HUDEP-2 (cell line): ENCODE measurements at regions not wholly inside any gene's neighbourhood (a gene's known extent, or its start where the extent isn't known, plus 50 kb on each side); places are given as distances from the start of the nearest gene placed in this dataset.

ENCODE experiments used
- DNase-seq, 76 experiments: peaks; one replicate each; lab custom pipeline; 2025; ENCODE audit not compliant: unreplicated experiment in 76 of 76; lab: John Stamatoyannopoulos, UW

DNA sequence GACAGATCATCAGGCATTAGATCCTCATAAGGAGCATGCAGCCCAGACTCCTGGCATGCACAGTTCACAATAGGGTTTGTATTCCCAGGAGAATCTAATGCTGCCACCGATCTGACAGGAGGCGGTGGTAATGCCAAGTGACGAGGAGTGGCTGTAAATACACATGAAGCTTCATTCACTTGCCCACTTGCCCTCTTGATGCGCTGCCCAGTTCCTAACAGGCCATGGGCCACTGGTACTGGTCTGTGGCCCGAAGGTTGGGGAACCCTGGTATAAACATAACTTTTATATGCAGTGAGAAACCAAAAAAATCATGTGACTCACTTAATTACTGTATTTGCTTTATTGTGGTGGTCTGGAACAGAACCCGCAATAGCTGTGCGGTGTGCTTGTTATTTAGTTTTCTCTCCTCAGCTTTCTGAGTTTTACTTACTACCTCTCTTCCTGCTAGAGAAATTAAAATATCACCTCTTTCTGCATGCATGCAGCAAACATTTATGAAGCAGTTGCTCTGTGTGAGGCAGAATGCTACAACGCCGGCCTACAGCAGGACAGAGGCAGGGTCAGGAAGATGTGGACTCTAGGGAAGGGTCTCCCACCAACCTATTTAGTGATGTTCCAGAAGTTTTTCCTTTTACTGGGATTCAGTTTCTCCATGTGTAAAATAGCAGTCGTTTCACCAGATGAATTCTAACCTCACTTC is 151.3 kb downstream of the MAF start:
- DNase-seq = no peak

DNA sequence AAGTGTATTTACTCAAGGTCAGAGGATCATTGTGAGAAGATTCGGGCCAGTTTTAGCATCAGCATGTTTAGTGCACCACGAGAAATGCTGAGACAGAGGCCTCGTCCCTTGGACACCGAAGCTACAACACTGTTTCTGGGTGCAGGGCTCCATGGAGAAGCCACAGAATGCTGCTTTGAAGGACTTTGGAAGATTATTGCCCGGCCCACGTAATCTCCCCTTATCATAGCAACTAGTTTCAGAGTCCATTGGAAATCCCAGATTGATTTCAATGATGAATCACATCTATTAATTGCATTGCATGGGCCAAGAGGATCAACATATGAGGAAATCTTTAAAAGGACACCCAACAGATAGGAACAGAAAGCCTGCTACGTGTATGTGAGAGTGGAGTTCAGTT is 156.0 kb downstream of the MAF start:
- DNase-seq = no peak

DNA sequence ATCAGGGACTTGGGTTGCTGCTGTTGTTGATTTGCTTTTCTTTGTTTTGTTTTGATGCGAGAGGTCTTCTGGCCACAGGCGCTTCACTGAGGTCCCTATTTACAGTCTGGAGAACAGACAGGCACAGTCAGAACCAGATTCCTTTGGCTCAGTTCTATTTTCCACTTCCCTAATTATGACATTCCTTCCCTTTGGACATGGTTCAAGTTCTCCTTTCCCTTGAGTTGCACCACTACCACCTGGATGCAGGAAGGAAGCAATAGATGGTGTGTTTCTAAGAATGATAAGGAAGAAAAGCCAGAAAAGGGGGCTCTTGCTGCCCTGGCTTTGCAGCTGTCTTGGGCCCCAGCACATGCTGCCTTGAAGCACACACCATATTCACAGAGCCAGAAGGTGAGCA is 160.6 kb downstream of the MAF start:
- no peak for DNase-seq

DNA sequence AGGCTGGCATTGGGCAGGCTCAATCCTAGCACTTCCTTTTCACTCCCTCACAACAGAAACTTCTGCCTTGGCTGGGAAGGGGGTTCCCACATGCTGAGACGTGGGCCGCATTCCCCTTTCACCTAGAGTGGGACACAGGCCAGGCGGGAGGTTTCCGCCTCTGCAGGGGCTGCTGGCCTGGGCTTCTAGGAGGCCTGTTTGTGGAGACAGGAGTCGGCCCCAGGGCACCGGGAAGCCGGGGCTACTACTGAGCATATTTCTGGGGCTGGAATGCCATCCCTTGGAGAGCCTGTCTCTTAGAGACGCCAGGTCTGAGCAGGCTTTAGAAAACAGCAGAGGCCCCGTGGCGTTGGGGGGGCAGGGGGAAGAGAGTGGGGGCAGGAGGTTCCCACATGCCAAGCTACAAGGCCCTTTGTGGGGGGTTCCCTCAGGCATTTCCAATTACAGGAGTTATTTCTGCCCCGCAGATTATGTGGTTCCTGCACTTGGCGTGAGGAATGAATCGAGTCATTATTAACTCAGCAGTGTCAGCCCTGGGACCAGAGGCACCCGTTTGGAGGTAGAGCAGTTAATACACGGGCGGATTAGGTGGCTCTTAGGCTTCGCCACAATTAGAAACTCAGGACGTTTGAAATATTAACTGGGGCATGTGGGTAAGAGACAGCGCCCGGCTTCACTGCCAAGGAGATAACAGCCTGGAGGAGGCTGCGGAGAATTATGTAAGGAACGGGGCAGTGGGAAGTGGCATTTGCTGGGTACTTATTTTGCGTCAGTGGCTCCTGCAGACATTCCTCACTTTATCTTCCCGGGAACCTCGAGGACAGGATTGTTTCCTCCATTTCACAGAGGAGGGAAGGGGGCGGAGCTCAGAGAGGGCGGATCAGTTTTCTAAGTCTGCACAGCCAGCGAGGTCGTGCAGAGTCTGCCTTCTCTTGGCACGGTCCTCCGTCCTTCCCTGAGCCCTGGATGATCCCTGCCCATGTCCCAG is 162.5 kb downstream of the MAF start:
- DNase-seq = no peak

DNA sequence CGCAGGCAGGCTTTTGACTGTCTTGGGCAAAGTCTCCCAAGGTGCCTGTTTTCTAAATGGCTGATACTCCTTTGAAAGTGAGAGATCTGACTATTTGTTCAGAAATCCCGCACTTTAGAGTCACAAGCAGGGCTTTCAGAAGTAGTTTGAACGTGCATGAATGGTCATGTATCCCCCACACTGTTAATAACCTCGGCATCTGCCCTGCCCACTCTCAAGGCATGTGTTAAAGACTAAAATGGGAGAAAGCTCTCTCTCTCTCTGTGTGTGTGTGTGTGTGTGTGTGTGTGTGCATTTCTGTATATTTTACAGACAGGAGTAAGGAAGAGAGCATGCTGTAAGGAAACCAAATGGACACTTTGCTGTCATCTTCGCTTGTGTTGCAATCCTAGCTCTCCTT is 163.7 kb downstream of the MAF start:
- no peak for DNase-seq

DNA sequence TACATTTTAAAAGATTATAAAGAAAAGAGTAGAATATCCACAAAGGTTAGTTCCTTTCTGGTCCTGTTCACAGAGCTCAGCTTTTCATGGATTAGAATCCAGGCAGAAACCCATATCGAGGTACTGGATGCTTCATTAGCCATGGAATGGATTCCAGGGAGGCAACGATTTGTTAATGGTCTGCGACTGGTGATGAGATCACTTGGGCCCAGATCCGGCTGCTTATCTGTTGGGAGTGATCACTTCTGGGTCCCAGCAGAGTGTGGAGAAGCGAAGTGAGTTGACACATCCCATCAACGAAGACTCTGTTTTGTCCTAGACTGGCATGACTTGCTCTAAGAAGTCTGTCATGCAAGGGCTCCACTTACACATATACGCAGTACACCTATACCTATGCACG is 165.8 kb downstream of the MAF start:
- DNase-seq = no peak

DNA sequence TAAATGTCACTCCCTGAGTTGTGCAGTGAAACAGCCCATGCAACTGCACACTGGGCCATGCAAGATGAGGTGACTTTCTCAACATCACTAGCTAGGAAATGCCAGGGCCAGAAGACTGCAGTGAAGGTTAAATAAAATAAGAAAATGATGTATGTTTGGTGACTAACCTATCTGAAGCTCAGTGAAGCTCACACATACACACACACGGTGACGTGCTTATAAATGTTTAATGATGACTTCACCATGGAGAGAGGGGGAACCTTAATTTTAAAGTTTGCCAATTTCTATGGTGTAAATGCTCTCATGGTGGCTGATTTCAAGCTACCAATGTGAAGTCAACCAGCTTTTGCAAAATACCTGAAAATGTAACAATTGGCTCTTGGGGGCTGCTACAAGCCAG is 166.4 kb downstream of the MAF start:
- no peak for DNase-seq

DNA sequence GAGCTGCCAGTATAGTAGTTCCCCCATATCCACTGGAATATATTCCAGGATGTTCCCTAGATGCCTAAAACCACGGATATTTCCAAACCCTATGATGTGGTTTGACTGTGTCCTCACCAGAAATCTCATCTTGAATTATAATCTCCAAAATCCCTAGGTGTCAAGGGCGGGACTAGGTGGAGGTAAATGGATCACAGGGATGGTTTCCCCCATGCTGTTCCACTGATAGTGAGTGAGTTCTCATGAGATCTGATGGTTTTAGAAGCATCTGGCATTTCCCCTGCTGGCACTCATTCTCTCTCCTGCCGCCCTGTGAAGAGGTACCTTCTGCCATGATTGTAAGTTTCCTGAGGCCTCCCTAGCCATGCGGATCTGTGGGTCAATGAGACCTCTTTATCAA is 168.6 kb downstream of the MAF start:
- DNase-seq = no peak

DNA sequence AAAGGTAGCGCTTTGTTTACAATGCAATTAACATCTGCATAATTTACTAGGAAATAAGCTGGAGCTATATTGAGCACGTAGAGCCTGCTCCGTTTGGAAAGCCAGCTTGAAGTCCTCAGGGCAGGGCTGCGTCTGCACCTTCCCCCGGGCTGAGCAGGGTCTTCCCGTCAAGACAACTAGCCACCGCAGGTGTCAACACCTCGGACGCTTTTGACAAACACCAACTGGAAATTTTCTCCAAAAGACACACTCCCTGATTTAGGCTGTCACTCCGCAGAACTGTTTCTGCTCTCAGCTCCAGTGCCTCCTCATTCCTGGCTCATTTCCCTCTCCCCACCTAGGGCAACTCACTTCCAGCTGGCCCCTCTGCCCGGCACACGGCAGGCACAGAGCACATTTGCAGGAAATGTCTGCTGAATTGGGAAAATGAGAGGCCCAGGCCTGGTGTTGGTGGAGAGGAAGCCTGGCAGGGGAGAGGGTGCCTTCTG is 170.3 kb downstream of the MAF start:
- no peak for DNase-seq

DNA sequence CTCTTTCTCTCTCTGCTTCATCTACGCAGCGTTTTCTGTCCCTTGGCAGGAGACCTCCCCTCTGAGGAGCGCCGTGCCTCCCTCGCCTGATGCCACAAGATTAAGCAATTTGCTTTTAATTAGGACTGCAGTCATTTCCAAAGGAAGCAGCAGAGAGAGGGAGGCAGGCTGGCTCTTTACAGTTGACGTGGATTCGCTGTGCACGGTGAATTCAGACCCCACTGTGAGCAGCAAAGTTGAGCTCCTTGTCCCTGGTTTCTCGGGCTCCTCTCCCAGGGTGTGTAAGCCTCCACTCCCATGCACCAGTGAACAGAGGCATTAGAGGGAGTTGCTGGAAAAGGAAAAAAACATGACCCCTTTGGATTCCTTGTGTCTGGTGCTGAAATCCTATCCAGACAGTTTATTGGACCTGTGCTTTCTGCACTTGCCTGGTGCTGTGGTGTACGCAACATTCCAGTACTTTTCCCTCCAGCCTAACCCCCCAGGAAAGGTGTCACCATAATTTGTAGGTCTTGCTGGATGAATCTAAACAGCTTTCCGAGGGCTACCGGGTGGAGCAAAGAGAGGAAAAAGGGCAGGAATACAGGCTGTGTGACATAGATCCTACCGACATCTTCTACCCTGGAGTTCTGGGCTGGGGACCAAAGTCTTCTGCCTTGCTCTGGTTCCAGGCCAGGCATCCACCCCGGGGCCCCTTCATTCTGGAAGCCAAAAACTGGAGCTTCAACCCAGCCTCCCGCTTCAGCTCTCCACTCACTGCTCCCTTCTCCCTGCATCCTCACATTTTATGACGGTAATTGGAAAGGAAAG is 171.0 kb downstream of the MAF start:
- DNase-seq = no peak

DNA sequence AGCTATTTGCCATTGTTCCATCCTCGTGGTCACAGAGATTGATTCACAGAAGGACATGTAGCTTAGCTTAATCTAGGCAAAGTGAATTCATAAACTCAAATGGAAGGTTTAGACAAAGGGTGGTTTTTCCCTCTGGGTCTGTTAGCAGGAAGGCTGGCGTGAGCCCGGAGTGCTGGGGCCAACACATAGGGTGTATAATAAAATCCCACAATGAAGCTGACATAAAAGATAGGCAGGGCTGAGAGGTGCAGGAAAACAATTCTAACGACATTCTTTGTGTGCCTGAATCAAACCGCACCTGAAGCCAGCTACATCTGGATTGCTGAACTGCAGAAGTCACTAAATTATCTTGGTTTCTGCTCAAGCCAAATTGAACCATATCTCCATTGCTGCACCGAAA is 173.9 kb downstream of the MAF start:
- no peak for DNase-seq

DNA sequence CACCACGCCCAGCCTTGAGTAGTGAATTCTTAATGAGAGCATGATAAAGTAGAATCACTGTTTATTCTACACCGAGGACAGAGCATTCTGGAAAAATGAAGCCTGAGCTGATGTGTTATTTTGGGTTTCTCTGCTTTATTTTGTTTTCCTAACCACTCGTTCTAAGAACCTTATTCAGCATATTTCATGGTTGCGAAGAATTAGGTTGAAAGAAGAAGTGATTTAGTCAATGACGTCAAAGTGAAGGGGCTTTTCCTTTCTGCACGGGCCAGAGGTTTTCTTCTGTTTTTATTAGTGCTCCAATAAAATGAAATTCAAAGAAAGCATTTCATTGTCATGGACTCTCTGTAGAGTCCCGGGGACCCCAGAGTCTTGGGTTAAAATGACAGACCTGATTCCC is 178.5 kb downstream of the MAF start:
- no peak for DNase-seq

DNA sequence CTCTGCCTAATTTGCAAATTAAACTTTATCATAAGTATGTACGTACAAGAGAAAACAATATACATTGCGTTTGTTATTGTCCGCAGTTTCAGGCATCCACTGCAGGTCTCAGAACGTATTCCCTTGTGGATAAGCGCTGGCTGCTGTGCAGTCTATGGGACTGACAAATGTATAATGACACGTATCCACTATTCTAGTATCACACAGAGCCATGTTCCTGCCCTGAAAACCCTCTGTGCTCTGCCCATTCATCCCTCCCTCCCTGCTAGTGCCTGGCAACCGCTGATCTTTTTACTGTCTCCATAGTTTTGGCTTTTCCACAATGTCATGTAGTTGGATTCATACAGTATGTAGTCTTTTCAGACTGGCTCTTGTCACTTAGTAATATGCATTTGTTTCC is 179.4 kb downstream of the MAF start:
- no peak for DNase-seq

DNA sequence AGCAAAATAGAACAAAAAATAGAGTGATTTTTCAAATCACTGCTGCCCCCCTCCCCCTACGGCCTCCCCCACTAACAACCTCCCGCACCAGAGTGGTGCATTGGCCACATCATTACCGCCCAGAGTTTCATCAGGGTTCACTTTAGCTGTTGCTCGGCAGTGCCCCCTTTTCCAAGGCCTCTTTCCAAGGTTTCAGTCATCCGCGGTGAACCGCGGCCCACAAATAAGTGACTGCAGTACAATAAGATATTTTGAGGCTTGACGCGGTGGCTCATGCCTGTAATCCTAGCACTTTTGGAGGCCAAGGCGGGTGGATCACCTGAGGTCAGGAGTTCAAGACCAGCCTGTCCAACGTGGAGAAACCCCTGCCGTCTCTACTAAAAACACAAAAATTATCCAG is 180.0 kb downstream of the MAF start:
- DNase-seq = no peak

DNA sequence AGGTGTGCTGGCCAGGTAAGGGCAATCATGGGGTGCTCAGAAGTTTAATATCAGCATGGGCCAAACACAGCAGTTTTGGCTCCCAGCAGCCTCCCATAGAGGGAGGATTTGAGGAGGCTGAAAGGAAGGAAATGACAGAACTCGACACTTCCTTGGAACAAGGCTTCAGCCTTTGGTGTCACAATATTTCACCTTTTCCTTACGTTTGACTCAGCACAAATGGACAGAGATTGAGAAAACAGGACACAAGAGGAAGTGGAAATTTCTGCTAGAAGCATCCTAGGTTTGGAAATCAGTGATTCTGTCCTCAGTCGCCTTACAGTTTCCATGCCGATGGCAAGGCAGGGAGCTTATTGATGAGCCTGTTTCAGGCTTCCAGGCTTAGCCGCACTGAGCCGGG is 181.4 kb downstream of the MAF start:
- DNase-seq = no peak

DNA sequence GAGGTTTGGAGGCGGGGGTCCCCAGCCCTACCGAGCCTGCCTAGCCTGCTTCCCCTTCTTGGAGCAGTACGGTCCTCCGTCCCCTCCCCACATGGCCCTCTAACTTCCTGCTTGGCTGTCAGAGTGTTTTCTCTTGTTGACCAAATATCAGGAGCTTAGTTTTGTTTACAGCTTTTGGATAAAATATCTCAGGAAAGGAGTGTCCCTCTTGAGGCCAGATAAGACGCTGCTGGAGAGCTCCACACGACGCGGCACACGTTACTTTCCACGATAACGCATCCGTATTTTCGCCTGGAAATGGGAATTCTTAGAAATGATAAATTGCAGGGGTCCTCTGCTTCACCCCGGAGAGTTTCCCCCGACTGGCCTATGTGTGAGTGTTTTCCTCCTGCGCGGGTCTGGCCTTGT is 182.9 kb downstream of the MAF start:
- DNase-seq = no peak

DNA sequence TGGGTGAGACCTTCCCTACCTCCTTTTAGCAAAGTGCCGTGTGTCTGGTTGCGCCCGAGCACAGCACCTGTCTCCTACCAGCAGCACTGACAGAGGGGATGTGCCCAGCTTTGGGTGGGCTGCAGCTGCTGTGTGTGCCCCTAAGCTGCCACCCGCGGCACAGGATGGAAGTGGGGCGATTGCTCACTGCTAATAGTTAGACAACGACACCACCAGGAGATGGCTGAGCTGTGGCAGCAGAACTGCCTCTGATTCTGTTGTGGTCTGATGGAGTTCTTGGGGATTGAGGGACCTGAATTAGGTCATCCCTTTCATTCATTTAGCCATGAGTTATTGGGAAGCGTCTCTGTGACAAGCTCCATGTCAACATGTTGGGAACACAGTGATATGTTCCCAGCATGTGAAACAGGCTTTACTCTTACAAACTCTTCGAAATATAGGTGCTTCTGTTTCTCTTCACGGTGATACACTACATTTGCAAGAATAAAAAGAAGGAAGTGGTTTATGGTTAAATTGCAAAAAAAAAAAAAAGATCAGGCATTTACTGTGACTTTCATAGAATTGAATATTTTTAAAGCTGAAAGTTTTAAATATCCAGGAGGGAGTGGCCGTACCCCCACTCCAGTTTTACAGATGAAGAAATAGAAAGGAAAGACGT is 184.4 kb downstream of the MAF start:
- DNase-seq = no peak

DNA sequence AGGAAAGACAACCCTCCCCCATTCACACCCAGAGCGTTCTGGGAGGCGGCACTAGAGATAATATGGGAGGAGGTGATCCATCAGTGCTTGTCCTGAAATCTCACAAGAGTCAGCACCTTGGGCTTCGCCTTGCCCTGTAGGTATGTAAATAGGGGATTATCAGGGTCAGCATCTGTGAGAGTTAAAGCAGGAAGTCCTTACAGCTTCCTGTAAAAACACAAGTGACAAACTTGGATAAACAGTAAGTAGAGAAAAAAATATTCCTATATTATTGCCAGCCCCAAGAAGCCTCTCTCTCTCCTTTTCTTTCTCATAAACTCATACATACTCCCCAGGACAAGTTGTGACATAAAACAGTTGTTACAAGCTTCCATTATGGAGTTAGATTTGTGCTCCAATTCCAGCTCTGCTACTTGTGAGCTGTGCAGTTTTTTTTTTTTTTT is 187.7 kb downstream of the MAF start:
- DNase-seq = no peak

DNA sequence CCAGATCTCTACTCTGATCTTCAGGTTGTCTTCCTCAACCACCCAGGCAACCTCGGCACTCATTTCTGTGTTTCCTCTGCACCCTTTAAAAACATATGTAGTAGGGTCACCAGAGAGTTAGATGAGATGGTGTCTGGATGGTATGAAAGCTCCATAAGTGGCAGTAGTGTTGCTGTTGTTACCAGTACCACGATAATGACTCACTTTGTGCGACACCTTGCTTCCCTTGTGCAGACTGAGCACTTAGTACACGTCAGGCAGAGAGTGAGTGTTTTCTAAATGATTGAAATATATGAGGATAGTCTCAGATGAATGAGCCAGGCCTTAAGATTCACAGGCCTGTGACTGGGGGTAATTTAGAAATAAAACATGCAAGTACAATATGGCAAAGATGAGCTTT is 188.7 kb downstream of the MAF start:
- DNase-seq = no peak

DNA sequence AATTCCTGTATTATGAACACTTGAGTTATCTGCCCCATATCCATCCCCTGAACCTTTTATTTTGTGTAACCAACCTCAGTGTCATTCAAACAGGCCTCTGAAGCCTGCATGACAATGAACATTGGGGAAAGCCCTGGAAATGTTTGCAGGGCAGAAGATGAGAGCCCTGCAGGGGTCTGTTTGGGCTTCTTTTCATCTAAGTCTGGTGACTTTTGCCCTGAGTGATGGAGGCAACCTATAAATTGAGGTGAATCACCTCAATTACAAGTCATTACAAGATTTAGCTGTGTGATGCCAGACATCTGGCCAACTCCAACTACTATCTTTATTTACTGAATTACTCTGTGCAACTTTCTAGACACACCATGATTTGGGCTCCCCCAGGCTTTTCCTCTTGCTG is 189.2 kb downstream of the MAF start:
- DNase-seq = no peak

DNA sequence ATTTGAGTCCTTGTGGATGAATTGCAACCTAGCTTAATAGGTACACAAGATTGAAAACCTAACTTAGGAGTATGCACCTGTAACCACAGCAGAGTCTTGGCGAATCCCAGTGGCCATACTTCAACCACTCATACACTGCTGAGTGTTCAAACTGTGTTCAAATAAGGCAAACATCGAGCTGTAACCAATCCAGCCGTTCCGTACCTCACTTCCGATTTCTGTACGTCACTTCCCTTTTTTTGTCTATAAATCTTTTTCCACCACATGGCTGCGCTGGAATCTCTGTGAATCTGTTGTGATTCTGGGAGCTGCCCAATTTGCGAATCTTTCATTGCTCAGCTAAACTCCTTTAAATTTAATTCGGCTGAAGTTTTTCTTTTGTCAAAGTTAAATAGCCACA is 190.6 kb downstream of the MAF start:
- no peak for DNase-seq
